DOHH2 (cell line): ENCODE measurements at regions not wholly inside any gene's neighbourhood (a gene's known extent, or its start where the extent isn't known, plus 50 kb on each side); places are given as distances from the start of the nearest gene placed in this dataset.
"Not testable (repeated sequence)": the region's sequence is repeated elsewhere in the genome, so short reads cannot be mapped to it uniquely, and the experiment has no call there.

Experiments
- H3F3A ChIP-seq: fragments of 200-600 bp; sonication (generic), shearing (Covaris generic); 2 replicates; pipeline ENCODE4 v1.6.0; 2016; ENCODE audit warnings: antibody characterized with exemption, mild to moderate bottlenecking; ENCODE audit not compliant: control insufficient read depth, insufficient read depth
- H3K27ac ChIP-seq: fragments of 200-600 bp; sonication (generic); 2 replicates; pipeline ENCODE4 v1.5.1; 2014; ENCODE audit warnings: low read depth, mild to moderate bottlenecking, low read length, moderate library complexity
- H3K27me3 ChIP-seq: fragments of 200-600 bp; sonication (generic); 2 replicates; pipeline ENCODE4 v1.6.1; 2014; ENCODE audit warnings: mild to moderate bottlenecking, low read length, mixed read lengths; ENCODE audit not compliant: control insufficient read depth
- H3K36me3 ChIP-seq: fragments of 200-600 bp; sonication (generic); 2 replicates; pipeline ENCODE4 v1.6.1; 2014; ENCODE audit warnings: mild to moderate bottlenecking, low read length, moderate library complexity, mixed read lengths; ENCODE audit not compliant: control insufficient read depth
- H3K4me1 ChIP-seq: fragments of 200-600 bp; sonication (generic); 2 replicates; pipeline ENCODE4 v1.6.1; 2014; ENCODE audit warnings: mild to moderate bottlenecking, low read length, mixed read lengths; ENCODE audit not compliant: control insufficient read depth
- H3K4me2 ChIP-seq: fragments of 200-600 bp; sonication (generic); 2 replicates; pipeline ENCODE4 v1.6.0; 2014; ENCODE audit warnings: mild to moderate bottlenecking, low read length, moderate library complexity
- H3K4me3 ChIP-seq: fragments of 200-600 bp; sonication (generic); 2 replicates; pipeline ENCODE4 v1.5.1; 2014; ENCODE audit warnings: mild to moderate bottlenecking, low read length, mixed read lengths
- H3K79me2 ChIP-seq: fragments of 200-600 bp; sonication (generic); 2 replicates; pipeline ENCODE4 v1.6.1; 2014; ENCODE audit warnings: mild to moderate bottlenecking, low read length, mixed read lengths; ENCODE audit not compliant: control insufficient read depth
- H3K9me2 ChIP-seq: fragments of 200-600 bp; sonication (generic); replicated peaks from 2 replicates; pipeline ENCODE4 v1.6.1; 2014; ENCODE audit warnings: mild to moderate bottlenecking, low read length, mixed read lengths; ENCODE audit not compliant: control insufficient read depth
- H3K9me3 ChIP-seq: fragments of 200-600 bp; sonication (generic); 2 replicates; pipeline ENCODE4 v1.6.1; 2014; ENCODE audit warnings: antibody characterized with exemption, low read length, mixed read lengths; ENCODE audit not compliant: control insufficient read depth, insufficient read depth
- H4K20me1 ChIP-seq: fragments of 200-600 bp; sonication (generic); 2 replicates; pipeline ENCODE4 v1.6.0; 2014; ENCODE audit warnings: low read depth, mild to moderate bottlenecking, antibody characterized with exemption, low read length, moderate library complexity; ENCODE audit not compliant: control insufficient read depth, insufficient read depth
- EZH2phosphoT487 ChIP-seq: fragments of 200-600 bp; sonication (generic); IDR thresholded peaks from 2 replicates; pipeline ENCODE4 v1.6.1; 2017; ENCODE audit warnings: borderline replicate concordance, mild to moderate bottlenecking, antibody characterized with exemption, low read length, moderate library complexity, mixed read lengths
- TF ChIP-seq, protein P1 (sequence below): fragments of 200-600 bp; sonication (generic); IDR thresholded peaks from one replicate; pipeline ENCODE4 v1.5.1; 2014; ENCODE audit warnings: antibody characterized with exemption, mild to moderate bottlenecking, low read depth, low read length; ENCODE audit not compliant: poor library complexity, severe bottlenecking

DNA sequence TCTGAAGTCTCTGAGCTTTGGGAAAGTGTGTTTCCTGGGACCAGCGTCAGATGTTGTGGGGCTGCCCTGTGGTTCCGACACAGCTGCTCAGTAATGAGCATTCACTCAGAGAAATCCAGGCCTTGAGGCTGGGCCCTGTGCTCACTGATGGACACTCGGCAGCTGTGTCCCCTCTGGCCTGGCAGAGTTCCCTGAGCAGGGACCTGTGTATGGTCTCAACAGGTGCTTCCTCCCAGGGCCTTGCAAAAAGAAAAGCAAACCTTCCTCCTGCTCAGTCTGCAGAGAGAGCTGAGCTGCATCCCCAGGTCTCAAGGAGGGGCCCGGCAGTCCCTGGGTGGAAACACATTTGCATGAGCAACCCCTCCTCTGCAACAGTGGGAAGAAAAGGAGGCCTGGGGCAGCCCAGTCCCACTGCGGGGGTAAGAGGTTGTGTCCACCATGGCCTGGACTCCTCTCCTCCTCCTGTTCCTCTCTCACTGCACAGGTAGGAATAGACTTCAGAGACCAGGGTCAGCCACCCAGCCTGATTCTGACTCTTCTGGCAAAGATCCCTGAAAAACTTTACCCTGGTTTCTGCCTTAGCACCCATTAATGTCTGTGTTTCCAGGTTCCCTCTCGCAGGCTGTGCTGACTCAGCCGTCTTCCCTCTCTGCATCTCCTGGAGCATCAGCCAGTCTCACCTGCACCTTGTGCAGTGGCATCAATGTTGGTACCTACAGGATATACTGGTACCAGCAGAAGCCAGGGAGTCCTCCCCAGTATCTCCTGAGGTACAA is 131.2 kb downstream of the VPREB1 start:
- Histone ChIP-seq H3K4me2 (peak overlapping the region; percentile 86), H3K27me3 (no peaks in the 10 kb centered on the region), H3K27ac (peak overlapping the region; percentile 93), H3K36me3 (peaks cover 4% of the 10 kb centered on the region), H3F3A (peaks cover 34% of the 10 kb centered on the region), H3K9me2 (no peaks in the 10 kb centered on the region), H3K4me1 (peaks cover 100% of the 10 kb centered on the region), H3K9me3 (no peaks in the 10 kb centered on the region), H3K4me3 (peak overlapping the region; percentile 72), H4K20me1 (no peaks in the 10 kb centered on the region), H3K79me2 (peaks cover 13% of the 10 kb centered on the region)
- TF ChIP-seq, protein P1, sequence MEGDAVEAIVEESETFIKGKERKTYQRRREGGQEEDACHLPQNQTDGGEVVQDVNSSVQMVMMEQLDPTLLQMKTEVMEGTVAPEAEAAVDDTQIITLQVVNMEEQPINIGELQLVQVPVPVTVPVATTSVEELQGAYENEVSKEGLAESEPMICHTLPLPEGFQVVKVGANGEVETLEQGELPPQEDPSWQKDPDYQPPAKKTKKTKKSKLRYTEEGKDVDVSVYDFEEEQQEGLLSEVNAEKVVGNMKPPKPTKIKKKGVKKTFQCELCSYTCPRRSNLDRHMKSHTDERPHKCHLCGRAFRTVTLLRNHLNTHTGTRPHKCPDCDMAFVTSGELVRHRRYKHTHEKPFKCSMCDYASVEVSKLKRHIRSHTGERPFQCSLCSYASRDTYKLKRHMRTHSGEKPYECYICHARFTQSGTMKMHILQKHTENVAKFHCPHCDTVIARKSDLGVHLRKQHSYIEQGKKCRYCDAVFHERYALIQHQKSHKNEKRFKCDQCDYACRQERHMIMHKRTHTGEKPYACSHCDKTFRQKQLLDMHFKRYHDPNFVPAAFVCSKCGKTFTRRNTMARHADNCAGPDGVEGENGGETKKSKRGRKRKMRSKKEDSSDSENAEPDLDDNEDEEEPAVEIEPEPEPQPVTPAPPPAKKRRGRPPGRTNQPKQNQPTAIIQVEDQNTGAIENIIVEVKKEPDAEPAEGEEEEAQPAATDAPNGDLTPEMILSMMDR: no peak
- TF ChIP-seq EZH2phosphoT487: no peak

DNA sequence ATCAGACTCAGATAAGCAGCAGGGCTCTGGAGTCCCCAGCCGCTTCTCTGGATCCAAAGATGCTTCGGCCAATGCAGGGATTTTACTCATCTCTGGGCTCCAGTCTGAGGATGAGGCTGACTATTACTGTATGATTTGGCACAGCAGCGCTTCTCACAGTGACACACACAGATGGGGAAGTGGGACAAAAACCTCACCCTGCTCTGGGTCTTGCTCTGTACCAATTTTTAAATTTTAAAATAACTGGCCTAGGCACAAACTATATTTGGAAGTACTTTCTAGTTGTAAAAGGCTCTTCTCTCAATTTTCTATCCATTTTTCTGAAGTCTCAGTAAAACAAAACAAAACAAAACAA is 131.7 kb downstream of the VPREB1 start:
- peaks cover 13% of the 10 kb centered on the region for H3K79me2 ChIP-seq
- H3K4me3 ChIP-seq: peak overlapping the region; percentile 72
- peaks cover 34% of the 10 kb centered on the region for H3F3A ChIP-seq
- TF ChIP-seq, protein P1: no peak
- TF ChIP-seq EZH2phosphoT487: no peak
- H3K9me2 ChIP-seq: no peaks in the 10 kb centered on the region
- no peaks in the 10 kb centered on the region for H3K27me3 ChIP-seq
- H3K4me1 ChIP-seq: peaks cover 100% of the 10 kb centered on the region
- peak overlapping the region; percentile 93 for H3K27ac ChIP-seq
- H3K9me3 ChIP-seq: no peaks in the 10 kb centered on the region
- peak overlapping the region; percentile 86 for H3K4me2 ChIP-seq
- H3K36me3 ChIP-seq: peaks cover 4% of the 10 kb centered on the region
- no peaks in the 10 kb centered on the region for H4K20me1 ChIP-seq

DNA sequence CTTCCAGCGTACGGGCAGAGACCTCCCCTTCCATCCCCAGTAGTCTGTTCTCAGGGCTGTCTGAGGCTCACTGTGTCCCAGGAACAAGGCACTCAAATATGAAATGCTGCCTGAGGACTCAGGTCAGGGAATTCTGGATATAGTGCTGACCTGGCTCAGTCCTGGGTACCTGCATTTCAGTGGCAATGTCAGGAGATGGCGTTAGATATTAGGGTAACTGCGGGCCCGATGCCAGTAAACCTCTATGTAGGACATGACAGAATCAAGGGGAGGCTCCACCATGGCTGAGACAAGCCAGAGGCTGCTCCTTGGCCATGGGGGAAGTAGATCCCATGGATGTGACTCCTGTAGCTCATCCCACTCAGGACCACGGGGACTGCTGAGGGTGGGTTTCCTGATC is 131.7 kb downstream of the ZNF280B start:
- H3K4me1 ChIP-seq: peaks cover 100% of the 10 kb centered on the region
- TF ChIP-seq, protein P1: peak; percentile 25

More for the DNA sequence above, 131.7 kb downstream of the ZNF280B start:
- H3K9me2 ChIP-seq, H3K9me3 ChIP-seq, H3K27me3 ChIP-seq, H3K36me3 ChIP-seq, H4K20me1 ChIP-seq: not testable (repeated sequence)
- peak overlapping the region; percentile 86 for H3K4me2 ChIP-seq
- peaks cover 39% of the 10 kb centered on the region for H3F3A ChIP-seq
- H3K4me3 ChIP-seq: peak overlapping the region; percentile 72
- H3K79me2 ChIP-seq: peaks cover 13% of the 10 kb centered on the region
- peak overlapping the region; percentile 93 for H3K27ac ChIP-seq
